ENCODE measurements at regions not wholly inside any gene's neighbourhood (a gene's known extent, or its start where the extent isn't known, plus 50 kb on each side); places are given as distances from the start of the nearest gene placed in this dataset.

- TF ChIP-seq CTCF (IDR thresholded peaks at IDR 0.05) = no peak
- no peak for TF ChIP-seq EZH2phosphoT487 (IDR thresholded peaks at IDR 0.05)
Observed at GRCh38 chr9:102550266-102550665, 444.9 kb upstream of the CYLC2 start.

Data from neural progenitor cell (in vitro differentiated cells).